K562 (cell line): ENCODE measurements at regions not wholly inside any gene's neighbourhood (a gene's known extent, or its start where the extent isn't known, plus 50 kb on each side); places are given as distances from the start of the nearest gene placed in this dataset.

Experiments used
- ATAC-seq: fragments of 200-7000 bp; cut with Tn5 transposase; 3 replicates; pipeline ENCODE4 v1.9.1; 2020; ENCODE audit warnings: moderate library complexity
- BruUV-seq: library from RNA; stranded (reverse); fragments of 400-500 nt; replicated peaks from 2 replicates; lab custom pipeline; 2021; lab: Mats Ljungman, UMichigan
- CTCF ChIA-PET: fragments of 300-600 bp; formaldehyde crosslinking; extraction: SDS; loops from one replicate; lab custom pipeline; 2021; ENCODE audit warnings: low intra/inter-chr PET ratio; lab: Yijun Ruan, JAX
- POLR2A ChIA-PET: fragments of 300-600, 350-650 bp; sonication (Branson Sonifier 250); formaldehyde crosslinking; extraction: SDS; loops from one replicate; lab custom pipeline; 2021; ENCODE audit warnings: antibody characterized with exemption, inconsistent platforms; lab: Yijun Ruan, JAX
- DNase-seq, 4 experiments: peaks; one replicate each; pipeline versions ENCODE4 v3.0.0 to v3.0.0-alpha.2; 2011 to 2018; ENCODE audit warnings: low spot score in 3 of 4, mixed read lengths in 3 of 4; ENCODE audit errors: extremely low read depth in 1 of 4
- FAIRE-seq: peaks from 2 replicates; lab custom pipeline; 2011; peaks lifted over from hg19 to GRCh38; lab: Jason Lieb, UNC
- H2AFZ ChIP-seq: 2 replicates; pipeline ENCODE4 v1.6.0; 2011; ENCODE audit warnings: low read depth, low read length, control low read depth, inconsistent platforms
- H3K27ac ChIP-seq: fragments of 200-600 bp; 3 replicates; pipeline ENCODE4 v1.8.0; 2011; ENCODE audit warnings: low read depth, mild to moderate bottlenecking, control low read depth, inconsistent platforms, low read length, moderate library complexity, mixed read lengths; ENCODE audit errors: extremely low read depth
- H3K27me3 ChIP-seq, 2 experiments: fragments of 300-600 bp in 1 of 2; 2 replicates in 1 of 2; 3 replicates in 1 of 2; pipeline versions ENCODE4 v1.6.0 to v1.8.0; 2011; ENCODE audit warnings: inconsistent platforms in 2 of 2, low read length in 2 of 2, mild to moderate bottlenecking in 1 of 2, mixed read lengths in 1 of 2, moderate library complexity in 1 of 2; ENCODE audit not compliant: control insufficient read depth in 2 of 2, insufficient read depth in 2 of 2
- H3K36me3 ChIP-seq: fragments of 300-600 bp; 3 replicates; pipeline ENCODE4 v1.8.0; 2011; ENCODE audit warnings: mild to moderate bottlenecking, low read length, inconsistent platforms; ENCODE audit not compliant: control insufficient read depth, insufficient read depth
- H3K4me1 ChIP-seq, 2 experiments: fragments of 200-600 bp in 1 of 2; replicated peaks in 1 of 2; 2 replicates in 1 of 2; 3 replicates in 1 of 2; pipeline versions ENCODE4 v1.5.1 to v1.8.0; 2011; ENCODE audit warnings: inconsistent platforms in 2 of 2, low read length in 2 of 2, mild to moderate bottlenecking in 1 of 2, mixed read lengths in 1 of 2, moderate library complexity in 1 of 2; ENCODE audit not compliant: control insufficient read depth in 2 of 2, insufficient read depth in 2 of 2
- H3K4me2 ChIP-seq: 2 replicates; pipeline ENCODE4 v1.6.1; 2011; ENCODE audit warnings: low read length, control low read depth, inconsistent platforms, mixed read lengths; ENCODE audit not compliant: insufficient read depth
- H3K4me3 ChIP-seq: fragments of 200-600 bp; sonication (generic), shearing (Covaris generic); 2 replicates; pipeline ENCODE4 v1.5.1; 2016; ENCODE audit warnings: control low read depth, inconsistent platforms
- H3K79me2 ChIP-seq: fragments of 200-600 bp; 3 replicates; pipeline ENCODE4 v1.8.0; 2011; ENCODE audit warnings: low read length, inconsistent platforms; ENCODE audit not compliant: control insufficient read depth, insufficient read depth
- H3K9ac ChIP-seq, 2 experiments: 2 replicates each; pipeline versions ENCODE4 v1.6.0 to v1.6.1; 2011; ENCODE audit warnings: low read depth in 2 of 2, low read length in 2 of 2, control low read depth in 1 of 2, inconsistent platforms in 1 of 2, mild to moderate bottlenecking in 1 of 2, mixed read lengths in 1 of 2; ENCODE audit not compliant: insufficient read depth in 1 of 2
- H3K9me1 ChIP-seq: one replicate; pipeline ENCODE4 v1.6.0; 2011; ENCODE audit warnings: inconsistent platforms, mild to moderate bottlenecking, low read length, moderate library complexity; ENCODE audit not compliant: control insufficient read depth, insufficient read depth
- H3K9me3 ChIP-seq: replicated peaks from 2 replicates; pipeline ENCODE4 v1.5.1; 2011; ENCODE audit warnings: low read depth, low read length, inconsistent platforms; ENCODE audit not compliant: control insufficient read depth, insufficient read depth
- H4K20me1 ChIP-seq: replicated peaks from 2 replicates; pipeline ENCODE4 v1.6.1; 2011; ENCODE audit warnings: low read length, inconsistent platforms, mixed read lengths; ENCODE audit not compliant: control insufficient read depth, insufficient read depth
- BCL6 ChIP-seq: fragments of 250-450 bp; sonication (Bioruptor Pico); IDR thresholded peaks from 2 replicates; pipeline ENCODE4 v1.4.0; 2020
- BRD9 ChIP-seq: fragments of 450-650 bp; IDR thresholded peaks from 2 replicates; pipeline ENCODE4 v1.6.1; 2018; ENCODE audit warnings: low read depth; ENCODE audit not compliant: partially characterized antibody
- CBFA2T2 ChIP-seq: fragments of 450-650 bp; conservative IDR thresholded peaks from 2 replicates; pipeline ENCODE4 v1.6.1; 2017; ENCODE audit warnings: mild to moderate bottlenecking
- CBFA2T3 ChIP-seq: fragments of 450-650 bp; IDR thresholded peaks from 2 replicates; pipeline ENCODE4 v1.6.1; 2017
- CHAMP1 ChIP-seq: fragments of 450-650 bp; IDR thresholded peaks from 2 replicates; pipeline ENCODE4 v1.6.1; 2016; ENCODE audit warnings: mild to moderate bottlenecking
- CXXC5 ChIP-seq: fragments of 250-450 bp; sonication (Bioruptor Pico); IDR thresholded peaks from 2 replicates; pipeline ENCODE4 v1.8.0; 2022; ENCODE audit warnings: inconsistent platforms, mild to moderate bottlenecking, moderate library complexity
- DPF2 ChIP-seq: fragments of 450-650 bp; IDR thresholded peaks from 2 replicates; pipeline ENCODE4 v1.6.1; 2016
- EGR1 ChIP-seq: fragments of 450-650 bp; conservative IDR thresholded peaks from 2 replicates; pipeline ENCODE4 v1.6.1; 2017; ENCODE audit warnings: mild to moderate bottlenecking
- EWSR1 ChIP-seq: fragments of 450-650 bp; IDR thresholded peaks from 2 replicates; pipeline ENCODE4 v1.6.1; 2018; ENCODE audit warnings: borderline replicate concordance, mild to moderate bottlenecking, low read depth, moderate library complexity; ENCODE audit not compliant: partially characterized antibody
- ILF3 ChIP-seq: fragments of 450-650 bp; IDR thresholded peaks from 2 replicates; pipeline ENCODE4 v1.6.1; 2018; ENCODE audit warnings: antibody characterized with exemption, mild to moderate bottlenecking, moderate library complexity, borderline replicate concordance
- KDM1A ChIP-seq, 2 experiments: fragments of 450-650 bp; IDR thresholded peaks; 2 replicates each; pipeline ENCODE4 v1.6.1; 2016; ENCODE audit warnings: mild to moderate bottlenecking in 2 of 2
- MLLT1 ChIP-seq, 2 experiments: fragments of 450-650 bp; IDR thresholded peaks; 2 replicates each; pipeline ENCODE4 v1.6.1; 2016
- NCOA6 ChIP-seq: fragments of 450-650 bp; IDR thresholded peaks from 2 replicates; pipeline ENCODE4 v1.6.1; 2017; ENCODE audit warnings: mild to moderate bottlenecking
- PHF20 ChIP-seq: fragments of 450-650 bp; IDR thresholded peaks from 2 replicates; pipeline ENCODE4 v1.6.1; 2018; ENCODE audit not compliant: partially characterized antibody
- ZFX ChIP-seq: sonication (generic); formaldehyde crosslinking; IDR thresholded peaks from 2 replicates; pipeline ENCODE4 v1.8.0; 2022; ENCODE audit warnings: mild to moderate bottlenecking, missing genetic modification reagents, moderate library complexity
- ZNF512 ChIP-seq: IDR thresholded peaks from 2 replicates; pipeline ENCODE4 v1.6.1; 2016; ENCODE audit warnings: missing genetic modification characterization, missing compliant biosample characterization
- WGBS: fragments of 100-300 bp; shearing (Covaris generic); methylation state at CpG from one replicate; pipeline ENCODE4 v1.1.6; 2016; ENCODE audit warnings: low coverage, mixed read lengths; ENCODE audit not compliant: insufficient coverage; ENCODE audit errors: missing lambda C conversion rate; 5-methylcytosine and 5-hydroxymethylcytosine counted together
- in situ Hi-C: fragments of 300-500 bp; cut with MboI; formaldehyde crosslinking; loops from 4 replicates; pipeline ENCODE4 v1.15.0; 2018; ENCODE audit warnings: inconsistent platforms, mixed read lengths
- intact Hi-C: fragments of 100-400 bp; cut with micrococcal nuclease; formaldehyde crosslinking; loops from 2 replicates; pipeline ENCODE4 v1.14.2; 2022

DNA sequence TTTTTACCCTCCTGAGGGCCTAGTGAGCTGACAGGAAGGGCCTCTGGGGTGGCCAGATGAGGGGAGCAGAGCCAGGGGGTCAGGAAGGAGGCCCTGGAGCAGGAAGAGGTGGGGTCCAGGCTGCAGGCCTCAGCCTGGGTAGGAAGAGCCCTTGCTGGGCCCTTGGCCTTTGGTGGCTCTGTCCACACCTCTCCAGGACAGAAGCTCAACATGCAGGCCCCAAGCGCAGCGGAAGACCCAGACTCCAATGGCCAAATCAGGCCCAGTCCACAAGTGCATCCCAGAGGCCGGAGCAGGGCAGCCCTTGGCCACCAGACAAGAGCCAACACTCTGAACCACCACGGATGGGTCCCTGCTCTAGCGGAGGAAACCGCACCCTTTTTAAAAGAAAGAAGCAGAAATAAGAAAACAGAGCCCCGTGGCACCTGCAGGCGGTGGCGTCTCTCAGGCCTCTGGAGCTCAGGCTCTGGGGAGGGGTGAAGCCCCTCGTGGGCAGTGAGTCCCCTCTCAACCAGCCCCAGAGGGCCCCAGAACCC, 52.8 kb downstream of the FOXL3 start (continued):
- peak; percentile 18; the same call in 1 of the 2 replicates for TF ChIP-seq ZFX (CRISPR knock-in tag)

DNA sequence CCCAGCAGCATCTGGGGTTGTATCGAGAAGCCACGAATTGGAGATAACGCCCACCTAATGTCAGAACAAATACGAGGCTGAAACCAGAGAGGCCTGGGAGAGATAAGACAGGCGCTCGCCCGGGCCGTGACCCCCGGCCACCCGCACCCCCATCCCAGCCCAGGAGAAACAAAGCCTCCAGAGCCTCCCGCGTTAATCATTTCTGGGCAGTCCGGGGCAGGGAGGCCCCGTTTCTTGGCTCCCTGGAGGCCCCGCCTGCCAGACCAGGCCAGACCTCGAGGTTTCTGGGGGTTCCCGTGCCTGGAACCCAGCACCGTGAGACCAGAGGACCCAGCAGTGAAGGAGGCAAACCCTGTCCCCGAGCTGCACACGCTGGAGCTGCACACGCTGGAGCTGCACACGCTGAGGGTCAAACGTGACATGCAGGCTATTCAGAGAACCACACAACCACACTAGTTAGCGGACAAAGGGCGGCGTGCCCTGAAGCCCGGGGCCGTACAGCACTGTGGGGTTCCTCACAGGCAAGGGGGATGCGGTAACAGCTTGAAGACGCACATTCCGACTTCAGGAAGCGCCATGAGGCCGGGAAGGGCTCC, 53.4 kb downstream of the FOXL3 start:
- DNase-seq (peak; percentile 66 to 81 (median 74)), FAIRE-seq (no peak), ATAC-seq (peak; percentile 68)
- Histone ChIP-seq H4K20me1 (0 out of 2 replicates have a peak, but pooled peaks cover 14% of the 10 kb centered on the region), H3K9me1 (peaks cover 5% of the 10 kb centered on the region), H3K4me1 (peaks cover 11 to 52% of the 10 kb centered on the region in 2 experiments; a peak in 4 of 5 replicates), H3K79me2 (no peaks in the 10 kb centered on the region), H2AFZ (peak overlapping the region; percentile 56), H3K27me3 (peaks cover 30 to 54% of the 10 kb centered on the region in 2 experiments), H3K27ac (no peak overlapping the region), H3K4me2 (no peak overlapping the region; the same call in 1 of the 2 replicates), H3K36me3 (no peaks in the 10 kb centered on the region), H3K9me3 (no peaks in the 10 kb centered on the region), H3K4me3 (no peak overlapping the region), H3K9ac (peak overlapping the region in 1 of 2 experiments; percentile 65; a peak in 2 of 4 replicates)
- intact Hi-C loops: no loop called here
- WGBS: 15% methylated on average over 28 of the region's 33 CpGs
- ChIA-PET POLR2A (no interaction called here), CTCF (no interaction called here)
- BruUV-seq: no TSS peak
- in situ Hi-C loops: no loop called here
- TF ChIP-seq CBFA2T3: peak; percentile 64
- no peak for TF ChIP-seq ZNF512 (tag)
- no peak for TF ChIP-seq CHAMP1
- TF ChIP-seq BCL6 (CRISPR knock-in tag): no peak
- no peak for TF ChIP-seq ILF3
- no peak for TF ChIP-seq MLLT1 (IDR thresholded peaks at IDR 0.05)
- no peak for TF ChIP-seq PHF20
- peak; percentile 51; the same call in 1 of the 2 replicates for TF ChIP-seq DPF2
- TF ChIP-seq CBFA2T2: peak; percentile 41
- TF ChIP-seq CXXC5 (CRISPR knock-in tag): 0 out of 2 replicates have a peak, but pooled peaks have one; percentile 29
- no peak for TF ChIP-seq NCOA6
- peak in 1 of 2 experiments; percentile 64; a peak in 1 of 4 replicates for TF ChIP-seq KDM1A (IDR thresholded peaks at IDR 0.05)
- TF ChIP-seq ZFX (CRISPR knock-in tag): peak; percentile 44
- TF ChIP-seq EWSR1: no peak
- no peak for TF ChIP-seq BRD9
- TF ChIP-seq EGR1: peak; percentile 52
